ENCODE measurements at regions not wholly inside any gene's neighbourhood (a gene's known extent, or its start where the extent isn't known, plus 50 kb on each side); places are given as distances from the start of the nearest gene placed in this dataset.

GRCh38 chr2:239467956-239468490 lies 67.2 kb upstream of the HDAC4 start:
- H2AFZ ChIP-seq (ENCODE audit: low read depth, low read length), result no peak overlapping the region
- BruUV-seq (replicated peaks), result no TSS peak
- ChIA-PET POLR2A (no interaction called here), CTCF (ENCODE audit: low intra/inter-chr PET ratio) (no interaction called here)
- H3K4me2 ChIP-seq (ENCODE audit: insufficient read depth, low read length), result no peak overlapping the region
- H3K9me3 ChIP-seq (replicated peaks; ENCODE audit: control insufficient read depth, insufficient read depth, low read depth, low read length), result no peaks in the 10 kb centered on the region
- DNase-seq (ENCODE audit: extremely low read depth in 1 of 4, low spot score in 3 of 4) (no peak), FAIRE-seq (no peak), ATAC-seq (no peak)
- no peak overlapping the region for H3K4me3 ChIP-seq
- H3K9ac ChIP-seq (ENCODE audit: insufficient read depth in 1 of 2, low read depth in 2 of 2, low read length in 2 of 2), result no peak overlapping the region
- no peaks in the 10 kb centered on the region for H3K9me1 ChIP-seq (ENCODE audit: control insufficient read depth, insufficient read depth, low read length)
- in situ Hi-C loops (cut with MboI) (no loop called here), intact Hi-C loops (cut with micrococcal nuclease) (no loop called here)
- H3K27me3 ChIP-seq (ENCODE audit: control insufficient read depth in 2 of 2, insufficient read depth in 2 of 2, low read length in 2 of 2), result peaks cover 0 to 47% of the 10 kb centered on the region in 2 experiments; a peak in 3 of 5 replicates
- TF ChIP-seq KLF10 (CRISPR knock-in tag; IDR thresholded peaks at IDR 0.05) (no peak), CTBP1 (IDR thresholded peaks at IDR 0.05; ENCODE audit: borderline replicate concordance) (no peak), ETS1 (conservative IDR thresholded peaks at IDR 0.05; ENCODE audit: control insufficient read depth, low read depth, low read length) (no peak), ZSCAN29 (IDR thresholded peaks at IDR 0.05) (no peak), ZNF384 (IDR thresholded peaks at IDR 0.05; ENCODE audit: low read depth, low read length) (no peak), GABPB1 (CRISPR knock-in tag; IDR thresholded peaks at IDR 0.05) (no peak), LCOR (CRISPR knock-in tag; IDR thresholded peaks at IDR 0.05) (no peak), TSC22D4 (tag; IDR thresholded peaks at IDR 0.05) (no peak), MNT (conservative IDR thresholded peaks at IDR 0.05) (no peak), HDAC8 (tag; IDR thresholded peaks at IDR 0.05) (no peak), ZBTB2 (IDR thresholded peaks at IDR 0.05) (no peak), HSF4 (CRISPR knock-in tag; IDR thresholded peaks at IDR 0.05; ENCODE audit: borderline replicate concordance) (no peak), MXI1 (IDR thresholded peaks at IDR 0.05; ENCODE audit: low read depth, low read length) (no peak)
- TF ChIP-seq, protein P1, sequence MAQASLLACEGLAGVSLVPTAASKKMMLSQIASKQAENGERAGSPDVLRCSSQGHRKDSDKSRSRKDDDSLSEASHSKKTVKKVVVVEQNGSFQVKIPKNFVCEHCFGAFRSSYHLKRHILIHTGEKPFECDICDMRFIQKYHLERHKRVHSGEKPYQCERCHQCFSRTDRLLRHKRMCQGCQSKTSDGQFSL (CRISPR knock-in tag; IDR thresholded peaks at IDR 0.05), result no peak
- TF ChIP-seq, protein P1 (tag; IDR thresholded peaks at IDR 0.05), result no peak
- WGBS (ENCODE audit: insufficient coverage, low coverage, missing lambda C conversion rate), result 21% methylated on average over 11 of the region's 12 CpGs
- no peaks in the 10 kb centered on the region for H3K79me2 ChIP-seq (ENCODE audit: control insufficient read depth, insufficient read depth, low read length)
- no peak overlapping the region for H3K27ac ChIP-seq (ENCODE audit: extremely low read depth, low read depth, low read length)
- H3K36me3 ChIP-seq (ENCODE audit: control insufficient read depth, insufficient read depth, low read length), result no peaks in the 10 kb centered on the region
- peaks cover 0 to 3% of the 10 kb centered on the region in 2 experiments; a peak in 1 of 5 replicates for H3K4me1 ChIP-seq (replicated peaks in 1 of 2; ENCODE audit: control insufficient read depth in 2 of 2, insufficient read depth in 2 of 2, low read length in 2 of 2)
- H4K20me1 ChIP-seq (replicated peaks; ENCODE audit: control insufficient read depth, insufficient read depth, low read length), result no peaks in the 10 kb centered on the region
